ENCODE measurements at regions not wholly inside any gene's neighbourhood (a gene's known extent, or its start where the extent isn't known, plus 50 kb on each side); places are given as distances from the start of the nearest gene placed in this dataset.
A peak's percentile ranks its signal among the peaks of the same experiment; 100 is the strongest.

DNA sequence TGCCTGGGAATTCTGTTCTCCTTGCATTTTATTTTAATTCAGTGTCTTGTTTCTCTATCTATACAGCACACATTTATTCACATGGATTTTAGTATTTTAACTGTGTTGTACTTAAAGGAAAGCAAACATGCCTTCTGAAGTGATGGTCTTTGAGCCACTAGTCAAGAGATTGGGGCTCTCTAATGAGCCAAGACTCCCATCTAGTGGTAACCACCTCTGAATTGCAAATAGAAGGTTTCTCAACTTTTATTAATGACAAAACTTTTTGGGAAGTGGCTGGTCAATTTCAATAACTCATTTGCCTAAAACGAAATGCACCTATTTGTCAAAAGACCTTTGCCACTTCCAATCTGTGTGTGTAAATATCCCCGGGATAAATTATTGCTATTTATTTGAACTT, 199.6 kb downstream of the LTN1 start:
- Histone ChIP-seq H3K4me1 (ENCODE audit: control insufficient read depth in 1 of 2, low read depth in 2 of 2) (peaks cover 0 to 7% of the 10 kb centered on the region in 2 donors), H3K27ac (no peak overlapping the region), H3K36me3 (no peaks in the 10 kb centered on the region), H3K9me3 (no peaks in the 10 kb centered on the region), H3K4me3 (no peak overlapping the region), H3K27me3 (replicated peaks; ENCODE audit: insufficient read depth) (no peaks in the 10 kb centered on the region)
- DNase-seq (ENCODE audit: low spot score) (no peak), ATAC-seq (ENCODE audit: insufficient number of reproducible peaks, low FRiP score, low read depth) (no peak)
- TF ChIP-seq, protein P1, sequence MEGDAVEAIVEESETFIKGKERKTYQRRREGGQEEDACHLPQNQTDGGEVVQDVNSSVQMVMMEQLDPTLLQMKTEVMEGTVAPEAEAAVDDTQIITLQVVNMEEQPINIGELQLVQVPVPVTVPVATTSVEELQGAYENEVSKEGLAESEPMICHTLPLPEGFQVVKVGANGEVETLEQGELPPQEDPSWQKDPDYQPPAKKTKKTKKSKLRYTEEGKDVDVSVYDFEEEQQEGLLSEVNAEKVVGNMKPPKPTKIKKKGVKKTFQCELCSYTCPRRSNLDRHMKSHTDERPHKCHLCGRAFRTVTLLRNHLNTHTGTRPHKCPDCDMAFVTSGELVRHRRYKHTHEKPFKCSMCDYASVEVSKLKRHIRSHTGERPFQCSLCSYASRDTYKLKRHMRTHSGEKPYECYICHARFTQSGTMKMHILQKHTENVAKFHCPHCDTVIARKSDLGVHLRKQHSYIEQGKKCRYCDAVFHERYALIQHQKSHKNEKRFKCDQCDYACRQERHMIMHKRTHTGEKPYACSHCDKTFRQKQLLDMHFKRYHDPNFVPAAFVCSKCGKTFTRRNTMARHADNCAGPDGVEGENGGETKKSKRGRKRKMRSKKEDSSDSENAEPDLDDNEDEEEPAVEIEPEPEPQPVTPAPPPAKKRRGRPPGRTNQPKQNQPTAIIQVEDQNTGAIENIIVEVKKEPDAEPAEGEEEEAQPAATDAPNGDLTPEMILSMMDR (IDR thresholded peaks at IDR 0.05), result peak; percentile 39

DNA sequence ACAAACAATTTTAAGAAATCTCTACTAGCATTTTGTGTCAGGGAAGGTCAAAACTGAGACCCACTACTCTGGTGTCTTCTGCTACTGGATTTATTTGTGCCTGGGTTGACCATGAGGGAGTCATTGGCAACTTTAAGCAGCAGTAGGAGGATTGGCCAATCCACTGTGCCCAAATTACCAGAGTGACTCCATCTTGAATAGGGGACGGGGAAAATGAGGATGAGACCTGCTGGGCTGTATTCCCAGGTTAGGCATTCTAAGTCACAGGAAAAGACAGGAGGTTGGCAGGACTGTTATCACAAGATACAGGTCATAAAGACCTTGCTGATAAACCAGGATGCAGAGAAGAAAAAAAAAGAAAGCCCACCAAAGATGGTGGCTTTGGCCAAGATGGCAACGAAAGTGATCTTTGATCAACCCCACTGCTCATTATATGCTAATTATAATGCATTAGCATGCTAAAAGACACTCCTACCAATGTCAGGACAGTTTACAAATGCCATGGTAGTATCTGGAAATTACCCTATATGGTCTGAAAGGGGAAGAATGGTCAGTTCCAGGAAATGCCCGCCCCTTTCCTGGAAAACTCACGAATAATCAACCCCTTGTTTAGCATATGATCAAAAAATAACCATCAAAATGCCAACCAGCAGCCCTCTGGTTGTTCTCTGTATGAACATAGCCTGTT, 200.9 kb downstream of the LTN1 start:
- no peak overlapping the region for H3K27ac ChIP-seq
- DNase-seq (ENCODE audit: low spot score) (no peak), ATAC-seq (ENCODE audit: insufficient number of reproducible peaks, low FRiP score, low read depth) (no peak)
- no peaks in the 10 kb centered on the region for H3K27me3 ChIP-seq (replicated peaks; ENCODE audit: insufficient read depth)
- H3K36me3 ChIP-seq, result no peaks in the 10 kb centered on the region
- peaks cover 0 to 6% of the 10 kb centered on the region in 2 donors for H3K4me1 ChIP-seq (ENCODE audit: control insufficient read depth in 1 of 2, low read depth in 2 of 2)
- TF ChIP-seq, protein P1 (IDR thresholded peaks at IDR 0.05), result no peak
- no peak overlapping the region for H3K4me3 ChIP-seq
- no peaks in the 10 kb centered on the region for H3K9me3 ChIP-seq

DNA sequence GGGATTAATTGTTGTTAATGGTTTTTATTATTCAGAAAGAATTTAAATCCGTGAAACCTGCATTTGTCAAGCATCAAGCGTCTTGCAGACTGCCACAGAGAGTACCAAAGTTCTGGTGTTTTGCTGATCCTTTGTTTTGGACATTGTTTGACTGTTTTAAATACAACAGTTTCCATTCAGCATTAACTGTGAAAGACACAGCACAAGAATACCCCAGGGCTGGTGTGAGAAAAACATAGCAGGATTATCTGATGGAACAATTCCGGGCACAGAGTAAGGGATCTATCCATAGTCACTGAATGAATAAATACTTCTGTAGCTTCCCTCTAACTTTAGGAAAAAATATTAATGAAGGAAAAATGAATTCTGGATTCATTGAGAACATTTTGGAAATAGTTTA, 202.3 kb downstream of the LTN1 start:
- no peak for DNase-seq (ENCODE audit: low spot score)
- no peaks in the 10 kb centered on the region for H3K27me3 ChIP-seq (replicated peaks; ENCODE audit: insufficient read depth)
- no peaks in the 10 kb centered on the region for H3K9me3 ChIP-seq
- no peaks in the 10 kb centered on the region for H3K36me3 ChIP-seq
- TF ChIP-seq, protein P1 (IDR thresholded peaks at IDR 0.05), result no peak
- H3K4me3 ChIP-seq, result no peak overlapping the region
- no peak for ATAC-seq (ENCODE audit: insufficient number of reproducible peaks, low FRiP score, low read depth)
- H3K4me1 ChIP-seq (ENCODE audit: control insufficient read depth in 1 of 2, low read depth in 2 of 2), result peaks cover 0 to 6% of the 10 kb centered on the region in 2 donors
- H3K27ac ChIP-seq, result no peak overlapping the region

DNA sequence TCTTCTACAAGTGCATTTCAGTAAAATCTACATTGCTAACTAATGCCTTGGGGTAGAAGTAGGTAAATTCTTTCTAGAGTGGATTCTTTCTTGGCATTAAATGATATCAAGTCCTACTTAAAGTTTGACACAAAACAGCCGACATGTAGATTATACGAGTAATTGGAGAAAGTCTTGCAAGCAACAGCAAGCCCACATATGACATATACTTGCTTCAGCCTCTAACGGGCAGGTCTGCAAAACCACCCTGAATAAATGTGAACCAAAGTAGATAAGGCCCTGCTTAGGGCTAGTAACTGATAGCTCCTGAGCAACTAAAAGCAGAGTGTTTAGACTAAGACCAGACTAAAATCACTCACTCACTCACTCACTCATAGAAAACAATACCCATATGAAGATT, 203.2 kb downstream of the LTN1 start:
- TF ChIP-seq, protein P1 (IDR thresholded peaks at IDR 0.05), result no peak
- no peaks in the 10 kb centered on the region for H3K36me3 ChIP-seq
- H3K9me3 ChIP-seq, result no peaks in the 10 kb centered on the region
- no peaks in the 10 kb centered on the region for H3K27me3 ChIP-seq (replicated peaks; ENCODE audit: insufficient read depth)
- peaks cover 0 to 6% of the 10 kb centered on the region in 2 donors for H3K4me1 ChIP-seq (ENCODE audit: control insufficient read depth in 1 of 2, low read depth in 2 of 2)
- H3K4me3 ChIP-seq, result no peak overlapping the region
- no peak overlapping the region for H3K27ac ChIP-seq
- DNase-seq (ENCODE audit: low spot score), result no peak
- ATAC-seq (ENCODE audit: insufficient number of reproducible peaks, low FRiP score, low read depth), result no peak

DNA sequence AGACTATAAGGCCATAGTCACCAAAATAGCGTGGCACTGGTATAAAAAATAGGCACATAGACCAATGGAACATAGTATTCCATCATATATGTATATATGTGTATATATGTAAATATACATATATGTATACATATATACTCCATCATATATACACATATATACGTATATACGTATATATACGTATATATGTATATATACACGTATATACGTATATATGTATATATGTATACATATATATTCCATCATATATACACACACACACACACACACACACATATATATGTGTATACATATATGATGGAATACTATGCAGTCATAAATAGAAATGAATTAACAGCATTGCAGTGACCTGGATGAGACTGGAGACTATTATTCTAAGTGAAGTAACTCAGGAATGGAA, 204.6 kb downstream of the LTN1 start:
- no peaks in the 10 kb centered on the region for H3K27me3 ChIP-seq (replicated peaks; ENCODE audit: insufficient read depth)
- H3K27ac ChIP-seq, result no peak overlapping the region
- ATAC-seq (ENCODE audit: insufficient number of reproducible peaks, low FRiP score, low read depth) (no peak), DNase-seq (ENCODE audit: low spot score) (no peak)
- H3K4me3 ChIP-seq, result no peak overlapping the region
- peaks cover 0 to 5% of the 10 kb centered on the region in 2 donors for H3K4me1 ChIP-seq (ENCODE audit: control insufficient read depth in 1 of 2, low read depth in 2 of 2)
- H3K9me3 ChIP-seq, result no peaks in the 10 kb centered on the region
- H3K36me3 ChIP-seq, result no peaks in the 10 kb centered on the region
- TF ChIP-seq, protein P1 (IDR thresholded peaks at IDR 0.05), result no peak

Measured in thoracic aorta (tissue), 2 donors.